Vagina (tissue), 2 donors: ENCODE measurements at regions not wholly inside any gene's neighbourhood (a gene's known extent, or its start where the extent isn't known, plus 50 kb on each side); places are given as distances from the start of the nearest gene placed in this dataset.

Source experiments
- CTCF ChIP-seq, 3 experiments: fragments of 450-650 bp in 2 of 3; fragments of 200-600 bp in 1 of 3; sonication (generic) in 1 of 3; IDR thresholded peaks; one replicate each; pipeline ENCODE4 v1.5.1; 2017 to 2019; ENCODE audit warnings: antibody characterized with exemption in 3 of 3, mild to moderate bottlenecking in 2 of 3, moderate library complexity in 2 of 3
- POLR2A ChIP-seq, 2 donors: fragments of 450-650 bp; IDR thresholded peaks; one replicate each; pipeline ENCODE4 v1.6.1; 2017; ENCODE audit warnings: antibody characterized with exemption in 2 of 2, mild to moderate bottlenecking in 2 of 2, moderate library complexity in 2 of 2
- POLR2AphosphoS5 ChIP-seq, 2 donors: sonication (generic); formaldehyde crosslinking; IDR thresholded peaks; one replicate each; pipeline ENCODE4 v1.9.0; 2017; ENCODE audit warnings: antibody characterized with exemption in 2 of 2, mild to moderate bottlenecking in 2 of 2, low read depth in 1 of 2; ENCODE audit not compliant: insufficient read depth in 1 of 2

DNA sequence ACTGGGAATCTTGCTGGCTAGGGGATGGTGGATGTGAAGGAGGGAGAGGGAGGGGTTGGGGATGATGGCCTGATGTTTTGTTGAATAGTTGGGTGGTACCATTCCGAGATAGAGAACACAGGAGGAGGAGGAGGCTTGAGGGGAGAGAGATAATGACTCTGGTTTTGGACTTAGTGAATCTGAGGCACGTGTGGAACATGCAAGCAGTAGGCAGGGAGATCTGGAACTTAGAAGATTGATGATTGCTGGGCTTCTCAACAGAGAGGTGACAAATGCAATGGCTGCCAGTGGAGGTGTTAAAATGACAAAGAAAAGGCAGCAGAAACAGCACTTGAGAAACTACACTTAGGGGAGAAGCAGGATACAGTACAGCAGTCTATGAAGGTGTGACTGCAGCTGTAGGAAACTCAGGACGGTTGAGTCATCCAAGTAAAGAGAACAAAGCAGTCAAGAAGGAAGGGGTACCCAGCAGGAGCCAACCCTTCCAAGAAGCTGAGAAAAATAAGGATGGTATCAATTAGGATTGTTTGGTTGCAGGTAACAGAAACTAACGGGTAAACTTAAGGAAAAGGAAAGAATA lies 186.8 kb upstream of the FOXN2 start:
- no peak for TF ChIP-seq CTCF (IDR thresholded peaks at IDR 0.05)
- no peak for TF ChIP-seq POLR2A (IDR thresholded peaks at IDR 0.05)
- no peak for TF ChIP-seq POLR2AphosphoS5 (IDR thresholded peaks at IDR 0.05; ENCODE audit: insufficient read depth in 1 of 2, low read depth in 1 of 2)
